Ureter (tissue), 1 donor: ENCODE measurements at regions not wholly inside any gene's neighbourhood (a gene's known extent, or its start where the extent isn't known, plus 50 kb on each side); places are given as distances from the start of the nearest gene placed in this dataset.

Source experiments
- DNase-seq: peaks from one replicate; pipeline ENCODE4 v3.0.0-alpha.2; 2020; ENCODE audit warnings: low spot score
- donor health status: DM: yes; HTN: yes; CAD: no.

DNA sequence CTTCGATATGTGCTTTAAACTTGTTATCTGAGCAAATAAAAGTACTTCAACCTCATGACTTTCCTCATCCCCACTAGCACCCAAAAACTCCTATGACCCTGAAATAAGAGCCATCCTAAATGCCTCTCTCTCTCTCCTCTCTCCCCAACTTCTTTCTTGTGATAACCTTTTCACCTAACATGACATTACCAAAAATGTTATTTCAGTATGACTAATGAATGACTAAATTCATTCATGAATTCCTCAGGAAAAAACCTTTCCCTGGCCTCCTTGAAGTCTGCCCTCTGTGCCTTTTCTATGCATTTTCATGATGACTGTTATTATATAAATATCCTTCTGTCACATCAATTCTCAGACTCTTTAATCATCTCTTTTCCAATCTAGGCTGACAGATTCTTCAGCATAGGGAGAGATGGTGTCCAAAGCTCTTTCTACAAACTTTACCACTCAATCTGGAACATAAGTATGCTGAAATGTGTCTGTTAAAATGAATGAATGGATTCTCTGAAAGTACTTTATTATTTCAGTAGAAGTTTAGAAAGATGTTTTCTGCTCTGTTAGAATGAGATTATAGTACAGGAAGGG lies 114.3 kb upstream of the GGTLC1 start:
- no peak for DNase-seq

DNA sequence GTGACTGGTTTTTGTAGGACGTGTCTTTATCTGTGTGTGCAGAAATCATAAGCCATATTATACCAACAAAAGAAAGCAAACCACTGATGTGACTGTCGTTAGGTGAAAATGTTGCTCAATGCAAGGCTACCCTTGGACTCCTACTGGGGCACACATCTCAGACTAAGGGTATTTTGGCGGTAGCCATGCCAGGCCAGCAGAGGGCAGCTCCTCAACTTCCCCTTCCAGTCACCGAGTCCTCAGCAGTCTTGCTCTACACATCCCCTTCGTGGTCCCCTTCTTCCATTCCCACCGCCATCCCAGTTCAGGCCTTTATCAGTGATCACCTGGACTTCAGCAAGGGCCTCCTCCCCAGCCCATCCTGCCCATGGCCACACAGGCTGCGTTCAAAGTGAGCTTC lies 113.7 kb upstream of the GGTLC1 start:
- no peak for DNase-seq

DNA sequence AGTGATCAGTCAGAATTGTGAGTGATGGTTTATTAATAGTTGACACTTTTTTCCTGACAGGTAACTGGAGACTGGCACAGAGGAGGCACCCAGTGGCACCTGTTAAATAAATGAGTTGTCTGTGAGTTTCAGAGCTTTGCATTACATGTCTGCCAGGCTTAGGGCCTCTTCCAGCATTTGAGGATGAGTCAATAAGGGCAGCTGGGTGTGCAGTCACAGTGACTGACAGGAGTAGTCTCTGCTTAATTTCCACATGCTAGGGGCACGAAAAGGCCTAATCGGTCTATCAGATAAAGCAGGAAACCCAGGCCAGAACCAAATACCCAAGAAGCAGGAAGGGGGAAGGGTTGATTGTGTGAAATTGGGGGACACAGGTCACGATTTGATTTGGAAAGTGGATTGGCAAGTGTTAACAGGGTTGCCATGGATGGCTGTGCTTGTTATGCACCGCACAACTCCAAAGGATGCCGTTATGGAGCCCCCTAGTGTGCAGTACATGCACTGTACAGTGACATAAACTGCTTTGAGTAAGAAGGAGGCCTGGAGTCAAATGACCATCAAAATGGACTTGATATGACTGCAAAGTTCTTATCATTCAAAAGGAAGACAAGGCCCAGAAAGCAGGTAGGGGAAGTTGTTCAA lies 111.9 kb upstream of the GGTLC1 start:
- DNase-seq, result peak; percentile 49

DNA sequence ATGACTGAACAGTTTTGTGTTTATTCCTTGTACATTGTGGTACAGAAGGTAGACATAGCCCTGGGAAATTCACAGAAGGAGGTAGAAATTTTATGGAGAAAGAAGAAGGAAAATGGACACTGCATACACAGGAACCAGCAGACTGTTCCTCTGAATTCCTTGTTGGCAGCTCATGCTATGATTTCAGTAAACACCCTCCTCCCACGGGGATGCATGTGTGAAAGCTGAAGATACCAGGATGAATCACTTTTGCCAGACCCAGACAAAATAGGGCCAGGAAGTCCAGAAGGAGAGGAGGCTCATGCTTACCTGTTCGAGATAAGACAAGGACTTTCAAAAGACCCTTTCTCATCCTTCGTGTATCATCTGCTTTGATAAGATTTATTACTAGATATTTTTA lies 110.3 kb upstream of the GGTLC1 start:
- DNase-seq, result no peak

DNA sequence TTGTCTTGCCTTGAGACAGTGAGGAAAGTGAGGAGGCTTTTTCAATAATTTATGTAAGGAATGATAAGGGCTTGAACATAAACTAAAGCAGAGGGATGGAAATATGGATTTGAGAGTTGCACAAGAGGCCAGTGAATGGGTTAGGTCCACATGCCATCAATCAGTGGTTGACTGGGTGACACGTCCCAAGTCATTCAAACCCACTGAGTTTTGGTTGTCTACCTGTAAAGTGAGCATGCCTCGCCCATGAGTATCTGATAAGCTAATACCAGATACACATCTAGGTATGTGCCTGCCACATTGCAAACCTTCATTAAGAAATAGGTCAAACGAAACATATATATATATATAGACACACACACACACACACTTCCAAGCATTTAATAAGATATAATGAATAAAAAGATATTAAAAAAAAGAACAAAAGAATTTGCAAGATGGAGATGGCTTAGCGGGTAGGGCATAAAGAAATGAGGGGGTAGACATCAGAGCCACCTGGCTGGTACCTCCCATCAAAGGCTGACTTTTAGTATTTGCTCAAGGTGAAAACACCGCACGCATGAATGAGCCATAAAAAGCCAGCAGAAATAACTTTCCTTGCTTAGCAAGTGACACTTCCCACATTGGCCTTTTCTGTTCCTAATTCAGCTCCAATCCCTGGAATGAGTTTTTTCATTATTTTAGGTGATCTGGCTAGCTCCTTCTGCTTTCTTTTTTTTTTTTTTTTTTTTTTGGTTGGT lies 109.1 kb upstream of the GGTLC1 start:
- no peak for DNase-seq

DNA sequence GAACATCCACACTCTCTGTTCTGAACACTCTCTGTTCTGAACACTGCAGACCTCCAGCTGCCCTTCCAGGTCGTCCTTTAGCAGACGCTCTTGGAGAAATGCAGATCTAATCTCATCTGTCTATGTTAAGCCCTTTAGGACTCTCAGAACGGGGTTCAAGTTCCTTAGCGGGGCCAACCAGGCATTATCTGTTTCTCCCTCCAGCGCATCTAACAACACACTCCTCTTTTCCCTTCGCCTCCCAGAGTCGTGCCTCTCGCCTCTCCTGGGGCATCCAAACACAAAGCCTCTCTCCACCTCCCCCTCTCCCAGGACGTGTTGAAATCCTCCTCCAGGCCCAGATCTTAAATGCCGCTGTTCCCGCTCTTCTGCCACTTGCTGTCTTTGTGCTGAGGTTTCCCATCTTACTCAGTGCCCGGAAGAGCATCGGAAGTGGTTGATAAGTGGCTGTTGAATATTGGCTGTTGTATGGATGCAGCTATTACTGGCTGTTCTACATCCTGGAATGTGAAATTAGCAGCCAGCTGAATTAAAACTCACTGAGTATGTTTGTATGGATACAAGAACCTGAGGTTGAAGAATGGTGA lies 108.4 kb upstream of the GGTLC1 start:
- DNase-seq, result no peak

DNA sequence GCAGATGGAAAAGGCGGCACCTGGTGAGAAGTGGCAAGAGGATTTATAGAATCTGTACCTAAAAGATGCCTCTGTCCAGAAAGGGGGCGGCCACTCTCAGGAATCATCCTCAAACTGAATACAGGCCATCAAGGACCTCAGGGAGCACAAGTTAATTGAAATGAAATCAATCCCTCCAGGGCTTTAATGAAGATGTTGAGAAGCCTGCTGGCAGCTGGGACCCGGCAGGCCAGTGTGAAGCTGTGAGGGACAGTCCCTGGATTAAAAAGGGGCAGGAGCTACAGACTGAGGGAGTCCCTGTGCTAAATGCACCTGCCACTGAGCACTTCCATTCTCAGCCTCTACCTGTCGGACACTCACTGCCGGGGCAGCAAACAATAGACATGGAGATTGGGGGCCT lies 107.7 kb upstream of the GGTLC1 start:
- no peak for DNase-seq

DNA sequence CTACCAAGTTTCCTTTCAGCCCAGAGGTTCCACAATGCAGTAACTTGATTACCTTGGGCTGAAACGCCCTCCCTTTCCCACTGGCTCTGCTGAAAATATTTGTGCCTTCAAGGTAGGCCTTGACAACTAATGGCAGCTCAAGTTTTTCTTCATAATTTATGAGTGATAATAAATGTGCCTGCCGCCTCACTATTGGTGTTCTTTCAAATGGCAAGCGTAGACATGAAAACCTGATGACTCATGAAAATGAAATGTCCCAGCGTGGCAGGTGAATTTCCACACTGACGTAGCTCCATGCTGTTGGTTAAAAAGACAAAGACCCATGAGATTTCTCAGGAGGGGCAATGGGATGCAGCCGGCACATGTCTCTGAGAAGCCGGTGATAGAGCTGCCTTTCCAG lies 107.2 kb upstream of the GGTLC1 start:
- DNase-seq, result no peak

DNA sequence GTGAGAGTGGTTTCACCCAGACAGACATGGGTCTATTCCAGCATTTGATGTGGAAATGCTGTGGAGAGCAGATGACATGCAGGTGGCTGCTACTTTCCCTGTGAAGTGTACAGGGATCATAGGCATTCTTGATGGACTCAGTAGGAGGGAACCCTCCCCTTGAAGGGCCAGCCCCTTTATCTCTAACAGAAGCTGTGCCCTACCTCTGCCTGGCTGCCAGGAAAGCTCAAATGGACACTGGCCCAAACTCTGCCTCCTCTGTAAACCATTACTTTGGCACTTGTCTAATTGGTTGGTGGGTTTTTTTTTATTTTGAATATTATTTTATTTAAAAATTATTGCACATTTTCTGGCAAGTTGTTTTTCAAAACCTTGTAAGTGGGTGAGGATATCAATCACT lies 106.7 kb upstream of the GGTLC1 start:
- no peak for DNase-seq

DNA sequence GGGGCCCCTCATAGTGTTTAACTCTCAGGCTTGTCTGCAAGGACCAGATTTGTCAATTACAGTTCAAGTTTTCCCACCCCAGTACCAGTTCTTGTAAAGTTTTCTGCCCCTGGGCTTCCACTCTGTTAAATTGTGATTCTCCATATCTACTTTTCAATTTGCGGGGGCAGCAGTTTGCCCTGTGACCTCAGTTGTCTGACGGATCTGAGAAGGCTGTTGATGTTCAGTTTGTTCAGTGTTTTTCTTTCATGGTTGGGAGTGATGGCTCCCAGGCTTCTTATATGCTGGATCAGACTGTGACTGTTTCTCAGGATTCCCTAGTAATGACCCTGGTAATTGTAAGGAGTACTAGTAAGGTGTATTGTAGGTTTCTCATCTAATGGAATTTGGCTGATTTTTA lies 101.0 kb upstream of the GGTLC1 start:
- DNase-seq, result no peak

DNA sequence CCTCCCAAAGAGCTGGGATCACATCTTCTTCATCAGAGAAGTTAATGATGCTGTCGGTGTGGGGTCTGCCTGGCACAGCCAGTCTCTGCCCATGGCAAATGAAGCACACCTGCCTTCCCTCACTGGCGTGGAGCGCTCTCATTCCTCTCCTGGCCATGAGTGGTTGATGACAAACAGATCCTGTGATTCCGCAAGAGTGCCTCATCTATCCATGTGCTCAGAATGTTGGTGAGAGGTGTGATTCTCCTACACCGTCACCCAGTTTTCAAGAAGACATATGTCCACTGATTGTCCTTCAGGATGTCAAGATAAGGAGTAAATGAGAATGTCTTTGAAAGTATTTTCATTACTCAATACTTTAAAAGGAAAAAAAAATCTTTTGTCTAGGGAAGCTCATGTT lies 97.5 kb upstream of the GGTLC1 start:
- DNase-seq, result no peak

DNA sequence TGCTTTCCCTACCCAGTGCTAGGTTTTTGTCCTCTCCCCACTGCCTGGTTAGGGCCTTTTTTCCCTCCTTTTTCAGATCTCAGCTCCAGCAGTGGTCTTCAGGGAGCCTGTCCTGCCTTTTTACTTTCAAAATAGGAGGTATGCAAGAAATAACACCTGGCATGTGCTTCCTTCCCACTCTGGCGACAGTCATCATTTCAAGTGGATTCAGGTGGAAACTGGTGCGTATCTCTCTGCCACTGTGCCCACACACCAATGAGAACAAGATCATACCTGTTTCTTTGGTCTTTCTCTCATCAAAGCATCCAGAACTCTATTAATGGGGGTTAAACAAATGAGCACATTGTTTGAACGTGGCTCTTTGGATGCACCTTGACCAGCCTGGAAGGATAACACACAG lies 95.7 kb upstream of the GGTLC1 start:
- DNase-seq, result no peak

DNA sequence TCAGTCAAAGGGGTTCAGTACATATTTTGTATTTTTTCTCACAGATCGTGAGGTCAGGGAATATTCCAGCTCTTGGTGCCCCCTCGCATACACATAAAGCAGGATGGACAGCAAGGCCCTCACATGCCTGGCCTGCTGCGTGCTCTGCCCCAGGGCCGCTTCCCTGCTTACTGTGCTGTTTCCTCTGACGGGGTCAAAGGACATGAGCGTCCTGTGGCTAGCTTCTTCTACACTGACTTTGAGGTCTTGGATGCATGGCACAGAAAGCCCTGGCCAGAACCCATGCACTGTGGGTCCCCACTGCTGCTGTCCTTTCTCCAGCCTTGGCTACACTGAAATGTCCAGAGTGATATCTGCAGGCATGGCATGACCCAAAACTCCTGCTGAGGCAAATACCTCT lies 92.5 kb upstream of the GGTLC1 start:
- DNase-seq, result no peak

DNA sequence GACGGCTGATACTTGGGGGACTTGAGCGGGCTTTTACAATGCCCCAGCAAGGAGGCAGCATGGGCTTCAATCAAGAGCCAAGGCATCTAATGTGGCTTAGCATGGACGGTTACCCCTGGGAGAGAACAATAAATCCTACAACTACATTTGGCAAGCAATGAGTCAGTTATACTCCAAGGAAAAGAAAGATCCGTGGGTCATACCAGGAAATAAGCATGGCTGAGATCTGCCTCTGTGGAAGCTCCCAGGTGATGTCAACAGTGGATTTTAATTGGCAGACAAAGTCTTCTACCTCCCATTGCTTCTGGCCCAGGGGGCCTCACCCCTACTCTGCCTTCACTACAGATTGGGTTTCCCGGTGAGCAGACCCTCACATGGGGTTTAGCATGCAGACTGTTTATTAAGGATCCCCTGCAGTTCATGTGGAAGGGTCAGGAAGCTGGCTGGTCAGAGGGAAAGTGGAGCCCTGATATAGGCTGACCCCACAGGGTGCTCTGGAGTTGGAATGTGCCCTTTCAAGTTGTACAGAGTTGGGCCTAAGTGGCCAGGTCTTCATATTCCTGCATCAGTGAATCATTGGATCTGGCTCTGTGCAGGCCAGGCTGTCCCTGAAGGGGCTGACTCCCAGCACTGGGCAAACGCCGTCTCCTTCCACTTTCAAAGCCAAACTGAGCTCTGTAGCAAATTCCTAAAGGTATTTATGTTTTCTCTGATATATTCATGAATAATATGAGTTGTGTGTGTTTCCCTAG lies 91.3 kb upstream of the GGTLC1 start:
- no peak for DNase-seq

DNA sequence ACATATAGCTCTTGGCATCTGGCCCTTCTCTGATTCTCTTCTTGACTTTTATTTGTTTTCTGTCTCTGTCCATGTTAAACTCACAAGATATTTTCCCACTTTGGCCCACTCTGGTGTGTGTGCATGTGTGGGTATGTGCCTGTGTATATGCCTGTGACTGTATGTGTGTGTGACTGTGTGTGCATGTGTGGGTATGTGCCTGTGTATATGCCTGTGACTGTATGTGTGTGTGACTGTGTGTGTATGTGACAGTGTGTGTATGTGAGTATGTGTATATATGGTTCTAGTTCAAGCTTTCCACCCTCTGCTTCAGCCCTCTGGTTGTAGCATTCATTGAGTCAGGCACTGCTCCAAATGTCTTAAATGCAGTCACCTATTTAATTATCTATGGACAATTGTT lies 88.6 kb upstream of the GGTLC1 start:
- DNase-seq, result no peak

DNA sequence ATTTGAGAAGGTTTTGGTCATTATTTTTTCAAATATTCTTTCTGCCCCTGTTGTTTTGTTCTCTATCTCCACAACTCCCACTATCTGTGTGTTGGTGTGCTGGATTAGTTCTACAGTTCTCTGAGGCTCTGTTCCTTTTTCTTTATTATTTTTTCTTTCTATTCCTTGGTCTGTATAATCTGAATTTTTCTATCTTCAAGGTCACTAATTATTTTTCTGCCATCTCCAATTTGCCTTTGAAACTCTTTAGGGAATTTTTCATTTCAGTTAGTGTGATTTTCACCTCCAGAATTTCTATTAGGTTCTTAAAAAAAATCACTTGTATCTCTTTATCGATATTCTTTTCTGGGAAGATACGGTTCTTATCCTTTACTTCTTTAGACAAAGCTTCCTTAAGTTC lies 82.1 kb upstream of the GGTLC1 start:
- no peak for DNase-seq

DNA sequence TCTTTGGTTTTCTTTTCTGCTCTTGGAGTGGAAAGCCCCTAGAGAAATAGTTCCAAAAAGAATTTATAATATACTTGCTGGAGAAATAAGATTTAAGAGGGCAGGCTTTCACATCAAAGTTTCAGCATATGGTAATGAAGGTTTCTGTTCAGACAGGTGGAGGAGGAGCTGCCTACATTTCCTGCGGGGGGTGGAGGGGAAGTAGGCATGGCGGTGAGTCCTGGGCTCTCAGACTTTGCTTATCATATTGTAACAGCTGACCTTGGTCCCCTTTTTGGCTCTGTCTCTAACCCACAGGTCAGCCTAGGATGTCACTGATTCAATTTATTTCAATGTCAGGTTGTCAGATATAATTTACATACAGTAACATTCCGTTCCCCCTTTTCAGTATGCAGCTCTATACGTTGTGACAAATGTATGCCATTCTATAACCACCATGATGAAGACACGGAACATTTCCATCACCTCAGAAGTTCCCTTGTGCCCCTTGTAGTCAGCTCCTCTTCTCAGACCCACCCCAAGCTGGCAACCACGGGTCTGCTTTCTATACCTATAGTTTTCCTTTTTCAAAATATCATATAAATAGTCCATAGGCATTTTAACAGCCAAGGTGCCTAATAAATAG lies 77.6 kb upstream of the GGTLC1 start:
- DNase-seq, result no peak

DNA sequence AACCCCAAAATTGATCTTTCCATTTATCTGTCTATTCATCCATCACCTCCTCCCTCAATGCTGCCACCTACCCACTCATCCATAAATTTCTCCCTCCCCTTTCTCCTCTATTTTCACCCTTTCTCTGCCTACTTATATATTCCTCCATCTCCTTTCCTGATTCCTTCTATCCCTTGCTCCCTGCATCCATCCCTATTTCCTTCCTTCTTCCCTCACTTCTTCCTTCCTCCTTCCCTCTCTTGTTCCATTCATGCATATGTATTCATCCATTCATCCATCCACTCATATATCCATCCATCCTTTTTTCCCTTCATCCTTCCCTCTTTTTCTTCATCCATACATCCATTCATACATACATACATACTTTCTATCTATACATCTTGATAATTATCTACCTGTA lies 76.3 kb upstream of the GGTLC1 start:
- DNase-seq, result no peak

DNA sequence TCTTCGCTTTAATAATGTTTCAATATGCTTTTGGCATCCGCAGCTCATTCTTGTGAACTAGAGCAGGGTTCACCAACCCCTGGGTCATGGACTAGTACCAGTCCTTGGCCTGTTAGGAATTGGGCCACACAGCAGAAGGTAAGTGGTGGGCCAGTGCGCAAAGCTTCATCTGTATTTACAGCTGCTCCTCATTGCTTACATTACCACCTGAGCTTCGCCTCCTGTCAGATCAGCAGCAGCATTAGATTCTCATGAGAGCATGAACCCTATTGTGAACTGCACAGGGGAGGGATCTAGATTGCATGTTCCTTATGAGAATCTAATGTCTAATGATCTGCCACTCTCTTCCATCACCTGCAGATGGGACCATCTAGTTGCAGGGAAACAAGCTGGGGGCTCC lies 75.5 kb upstream of the GGTLC1 start:
- no peak for DNase-seq

DNA sequence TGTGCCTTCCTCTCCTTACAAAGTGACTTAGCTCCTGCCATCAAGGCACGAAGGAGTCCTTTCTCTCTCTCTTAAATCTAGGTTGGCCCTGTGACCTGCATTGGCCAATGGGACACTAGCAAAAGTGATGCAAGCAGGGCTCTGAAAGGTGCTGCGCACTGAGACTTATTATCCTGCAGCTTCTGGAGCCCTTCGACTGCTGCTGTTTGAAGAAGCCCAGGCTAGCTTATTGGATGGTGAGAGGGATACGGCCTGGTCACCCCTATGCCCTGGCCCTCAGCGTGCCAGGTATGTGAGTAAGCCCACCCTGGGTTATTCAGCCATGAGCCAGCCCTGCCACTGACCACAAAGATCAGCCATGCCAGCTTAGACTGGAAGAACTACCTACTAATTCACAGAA lies 74.5 kb upstream of the GGTLC1 start:
- DNase-seq, result no peak

DNA sequence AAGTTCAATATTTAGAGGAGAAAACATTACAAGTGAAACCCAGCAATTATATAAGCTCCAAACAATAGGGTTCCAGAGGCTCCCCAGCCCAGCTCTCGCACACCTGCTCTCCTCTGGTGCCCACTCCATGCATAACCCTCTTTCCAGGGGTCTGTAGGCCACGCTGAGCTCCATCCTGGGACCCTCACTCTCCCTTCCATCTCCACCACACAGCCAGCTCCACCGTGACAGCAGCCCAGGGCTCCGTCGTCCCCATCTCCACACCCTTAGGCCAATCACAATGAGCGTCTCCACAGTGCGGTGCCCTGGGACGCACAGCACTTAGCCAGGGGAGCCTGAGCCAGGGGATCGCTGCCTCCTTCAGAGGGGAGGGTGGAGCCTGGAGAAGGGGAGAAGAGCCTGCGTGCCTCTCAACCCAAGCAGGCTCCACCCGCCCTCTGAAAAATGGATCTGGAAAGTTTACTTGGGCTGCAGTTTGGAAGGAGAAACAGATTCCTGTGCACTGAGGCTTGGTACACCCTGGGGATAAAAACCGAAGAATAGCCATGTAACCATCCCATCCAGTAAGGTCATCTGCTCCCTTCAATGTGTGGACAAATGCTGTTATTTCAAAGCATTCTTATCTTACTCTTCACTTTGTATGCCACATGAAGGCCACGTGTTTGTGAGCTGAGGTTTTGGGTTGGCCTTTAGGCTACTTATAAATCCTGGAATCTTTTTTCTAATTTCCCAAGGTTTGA lies 72.4 kb upstream of the GGTLC1 start:
- DNase-seq, result no peak
